ENCODE measurements at regions not wholly inside any gene's neighbourhood (a gene's known extent, or its start where the extent isn't known, plus 50 kb on each side); places are given as distances from the start of the nearest gene placed in this dataset.

DNA sequence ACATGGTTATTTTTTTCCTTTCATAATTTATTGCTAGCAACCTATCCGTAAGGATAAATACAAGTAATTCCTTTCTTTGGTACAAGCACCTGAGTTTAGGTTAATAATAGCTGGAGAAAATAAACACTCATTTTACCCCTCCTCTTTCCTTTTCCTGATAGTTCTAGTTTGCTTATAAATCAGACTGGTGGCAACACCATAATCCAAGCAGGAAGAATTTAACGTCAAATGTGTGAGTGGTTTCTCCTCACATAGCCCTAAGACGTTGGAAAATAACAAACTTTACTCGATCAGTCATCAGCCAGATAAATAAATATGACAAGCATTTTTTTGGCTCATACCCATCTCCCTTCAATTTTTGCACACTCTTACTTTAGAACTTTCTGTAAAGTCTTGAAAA is 190.3 kb upstream of the FAM241A start:
- TF ChIP-seq, protein P1, sequence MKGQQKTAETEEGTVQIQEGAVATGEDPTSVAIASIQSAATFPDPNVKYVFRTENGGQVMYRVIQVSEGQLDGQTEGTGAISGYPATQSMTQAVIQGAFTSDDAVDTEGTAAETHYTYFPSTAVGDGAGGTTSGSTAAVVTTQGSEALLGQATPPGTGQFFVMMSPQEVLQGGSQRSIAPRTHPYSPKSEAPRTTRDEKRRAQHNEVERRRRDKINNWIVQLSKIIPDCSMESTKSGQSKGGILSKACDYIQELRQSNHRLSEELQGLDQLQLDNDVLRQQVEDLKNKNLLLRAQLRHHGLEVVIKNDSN (IDR thresholded peaks at IDR 0.05), result no peak
- TF ChIP-seq, protein P2, sequence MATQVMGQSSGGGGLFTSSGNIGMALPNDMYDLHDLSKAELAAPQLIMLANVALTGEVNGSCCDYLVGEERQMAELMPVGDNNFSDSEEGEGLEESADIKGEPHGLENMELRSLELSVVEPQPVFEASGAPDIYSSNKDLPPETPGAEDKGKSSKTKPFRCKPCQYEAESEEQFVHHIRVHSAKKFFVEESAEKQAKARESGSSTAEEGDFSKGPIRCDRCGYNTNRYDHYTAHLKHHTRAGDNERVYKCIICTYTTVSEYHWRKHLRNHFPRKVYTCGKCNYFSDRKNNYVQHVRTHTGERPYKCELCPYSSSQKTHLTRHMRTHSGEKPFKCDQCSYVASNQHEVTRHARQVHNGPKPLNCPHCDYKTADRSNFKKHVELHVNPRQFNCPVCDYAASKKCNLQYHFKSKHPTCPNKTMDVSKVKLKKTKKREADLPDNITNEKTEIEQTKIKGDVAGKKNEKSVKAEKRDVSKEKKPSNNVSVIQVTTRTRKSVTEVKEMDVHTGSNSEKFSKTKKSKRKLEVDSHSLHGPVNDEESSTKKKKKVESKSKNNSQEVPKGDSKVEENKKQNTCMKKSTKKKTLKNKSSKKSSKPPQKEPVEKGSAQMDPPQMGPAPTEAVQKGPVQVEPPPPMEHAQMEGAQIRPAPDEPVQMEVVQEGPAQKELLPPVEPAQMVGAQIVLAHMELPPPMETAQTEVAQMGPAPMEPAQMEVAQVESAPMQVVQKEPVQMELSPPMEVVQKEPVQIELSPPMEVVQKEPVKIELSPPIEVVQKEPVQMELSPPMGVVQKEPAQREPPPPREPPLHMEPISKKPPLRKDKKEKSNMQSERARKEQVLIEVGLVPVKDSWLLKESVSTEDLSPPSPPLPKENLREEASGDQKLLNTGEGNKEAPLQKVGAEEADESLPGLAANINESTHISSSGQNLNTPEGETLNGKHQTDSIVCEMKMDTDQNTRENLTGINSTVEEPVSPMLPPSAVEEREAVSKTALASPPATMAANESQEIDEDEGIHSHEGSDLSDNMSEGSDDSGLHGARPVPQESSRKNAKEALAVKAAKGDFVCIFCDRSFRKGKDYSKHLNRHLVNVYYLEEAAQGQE (IDR thresholded peaks at IDR 0.05; ENCODE audit: low read depth), result no peak
- TF ChIP-seq CREB1 (IDR thresholded peaks at IDR 0.05; ENCODE audit: low read depth), result no peak
- no peak for TF ChIP-seq ZBTB7A (IDR thresholded peaks at IDR 0.05; ENCODE audit: low read depth)
- TF ChIP-seq FOXM1 (IDR thresholded peaks at IDR 0.05; ENCODE audit: borderline replicate concordance, low read depth), result no peak
- TF ChIP-seq TAF1 (IDR thresholded peaks at IDR 0.05; ENCODE audit: low read depth), result no peak
- no peak for TF ChIP-seq RAD21 (IDR thresholded peaks at IDR 0.05; ENCODE audit: low read depth)
- no peak for TF ChIP-seq EP300 (IDR thresholded peaks at IDR 0.05; ENCODE audit: borderline replicate concordance)
- TF ChIP-seq NFIC (IDR thresholded peaks at IDR 0.05), result no peak
- TF ChIP-seq, protein P3, sequence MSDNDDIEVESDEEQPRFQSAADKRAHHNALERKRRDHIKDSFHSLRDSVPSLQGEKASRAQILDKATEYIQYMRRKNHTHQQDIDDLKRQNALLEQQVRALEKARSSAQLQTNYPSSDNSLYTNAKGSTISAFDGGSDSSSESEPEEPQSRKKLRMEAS (IDR thresholded peaks at IDR 0.05), result no peak
- no peak for TF ChIP-seq TCF12 (IDR thresholded peaks at IDR 0.05; ENCODE audit: low read depth)
- no peak for TF ChIP-seq YY1 (IDR thresholded peaks at IDR 0.05; ENCODE audit: low read depth)
- TF ChIP-seq TEAD4 (IDR thresholded peaks at IDR 0.05), result no peak

Measured in Ishikawa (cell line).